OCI-LY7 (cell line): ENCODE measurements at regions not wholly inside any gene's neighbourhood (a gene's known extent, or its start where the extent isn't known, plus 50 kb on each side); places are given as distances from the start of the nearest gene placed in this dataset.

Source experiments
- BruUV-seq: library from RNA; stranded (reverse); fragments of 400-500 nt; replicated peaks from 2 replicates; lab custom pipeline; 2021; lab: Mats Ljungman, UMichigan
- CTCF ChIA-PET: fragments of 300-600 bp; sonication (Branson Sonifier 250); formaldehyde crosslinking; loops from one replicate; lab custom pipeline; 2022; ENCODE audit warnings: antibody characterized with exemption; ENCODE audit not compliant: unreplicated experiment; lab: Charles Lee
- POLR2A ChIA-PET: fragments of 300-600 bp; sonication (Branson Sonifier 250); formaldehyde crosslinking; loops from one replicate; lab custom pipeline; 2022; ENCODE audit warnings: antibody characterized with exemption; lab: Charles Lee
- DNase-seq: peaks from one replicate; pipeline ENCODE4 v3.0.0-alpha.2; 2015; ENCODE audit warnings: low spot score
- H2AFZ ChIP-seq: fragments of 200-600 bp; sonication (generic), shearing (Covaris generic); 2 replicates; pipeline ENCODE4 v1.6.1; 2014; ENCODE audit warnings: mild to moderate bottlenecking, antibody characterized with exemption, low read length, moderate library complexity
- H3K27ac ChIP-seq: fragments of 200-600 bp; sonication (generic); 2 replicates; pipeline ENCODE4 v1.5.1; 2014; ENCODE audit warnings: mixed run types, low read depth, mild to moderate bottlenecking, moderate library complexity, low read length, inconsistent platforms; ENCODE audit not compliant: poor library complexity, severe bottlenecking
- H3K36me3 ChIP-seq: fragments of 200-600 bp; sonication (generic); 2 replicates; pipeline ENCODE4 v1.6.1; 2014; ENCODE audit warnings: mild to moderate bottlenecking, antibody characterized with exemption, low read length, moderate library complexity, mixed read lengths; ENCODE audit not compliant: insufficient read depth
- H3K4me1 ChIP-seq: fragments of 200-600 bp; sonication (generic); 2 replicates; pipeline ENCODE4 v1.5.1; 2014; ENCODE audit warnings: mild to moderate bottlenecking, low read length; ENCODE audit not compliant: insufficient read depth, poor library complexity, severe bottlenecking
- H3K4me2 ChIP-seq: fragments of 200-600 bp; sonication (generic); 2 replicates; pipeline ENCODE4 v1.6.1; 2014; ENCODE audit warnings: mild to moderate bottlenecking, low read length
- H3K4me3 ChIP-seq: fragments of 200-600 bp; sonication (generic); 2 replicates; pipeline ENCODE4 v1.5.1; 2014; ENCODE audit warnings: mild to moderate bottlenecking, low read depth, low read length; ENCODE audit not compliant: poor library complexity, severe bottlenecking
- H3K79me2 ChIP-seq: fragments of 200-600 bp; sonication (generic); 2 replicates; pipeline ENCODE4 v1.6.1; 2016; ENCODE audit warnings: low read depth, mild to moderate bottlenecking, low read length, moderate library complexity, mixed read lengths; ENCODE audit not compliant: insufficient read depth
- H3K9me2 ChIP-seq: fragments of 200-600 bp; sonication (generic); 2 replicates; pipeline ENCODE4 v1.6.1; 2016; ENCODE audit warnings: mild to moderate bottlenecking, low read length, mixed read lengths; ENCODE audit not compliant: insufficient read depth
- H3K9me3 ChIP-seq: fragments of 200-600 bp; sonication (generic); 2 replicates; pipeline ENCODE4 v1.6.1; 2014; ENCODE audit warnings: mild to moderate bottlenecking, mixed run types, low read length, mixed read lengths
- H4K20me1 ChIP-seq: fragments of 200-600 bp; sonication (generic); 2 replicates; pipeline ENCODE4 v1.6.1; 2014; ENCODE audit warnings: mild to moderate bottlenecking, antibody characterized with exemption, low read length, moderate library complexity, mixed read lengths; ENCODE audit not compliant: insufficient read depth
- EZH2phosphoT487 ChIP-seq: fragments of 200-600 bp; sonication (generic); IDR thresholded peaks from 2 replicates; pipeline ENCODE4 v1.6.1; 2018; ENCODE audit warnings: low read depth, borderline replicate concordance, mild to moderate bottlenecking, mixed run types, antibody characterized with exemption, low read length, moderate library complexity, mixed read lengths
- intact Hi-C: fragments of 100-400 bp; cut with micrococcal nuclease; formaldehyde crosslinking; loops from one replicate; pipeline ENCODE4 v1.10.0; 2022; ENCODE audit not compliant: unreplicated experiment
- TF ChIP-seq, protein P1 (sequence below): fragments of 200-600 bp; sonication (generic); conservative IDR thresholded peaks from 2 replicates; pipeline ENCODE4 v1.5.1; 2014; ENCODE audit warnings: mild to moderate bottlenecking, antibody characterized with exemption, low read length, moderate library complexity, mixed read lengths

- Histone ChIP-seq H3K79me2 (no peaks in the 10 kb centered on the region), H3K9me2 (no peaks in the 10 kb centered on the region), H3K36me3 (no peaks in the 10 kb centered on the region), H3K27ac (no peak overlapping the region), H3K9me3 (no peaks in the 10 kb centered on the region), H3K4me3 (no peak overlapping the region), H4K20me1 (no peaks in the 10 kb centered on the region), H3K4me2 (no peak overlapping the region), H3K4me1 (no peaks in the 10 kb centered on the region), H2AFZ (no peak overlapping the region)
- BruUV-seq, result no TSS peak
- ChIA-PET POLR2A (interaction anchor here (0.5 kb wide), 1 partner anchor 229 kb away, joined by 8 read pairs; no protein-coding TSS in a partner anchor), CTCF (no interaction called here)
- TF ChIP-seq, protein P1, sequence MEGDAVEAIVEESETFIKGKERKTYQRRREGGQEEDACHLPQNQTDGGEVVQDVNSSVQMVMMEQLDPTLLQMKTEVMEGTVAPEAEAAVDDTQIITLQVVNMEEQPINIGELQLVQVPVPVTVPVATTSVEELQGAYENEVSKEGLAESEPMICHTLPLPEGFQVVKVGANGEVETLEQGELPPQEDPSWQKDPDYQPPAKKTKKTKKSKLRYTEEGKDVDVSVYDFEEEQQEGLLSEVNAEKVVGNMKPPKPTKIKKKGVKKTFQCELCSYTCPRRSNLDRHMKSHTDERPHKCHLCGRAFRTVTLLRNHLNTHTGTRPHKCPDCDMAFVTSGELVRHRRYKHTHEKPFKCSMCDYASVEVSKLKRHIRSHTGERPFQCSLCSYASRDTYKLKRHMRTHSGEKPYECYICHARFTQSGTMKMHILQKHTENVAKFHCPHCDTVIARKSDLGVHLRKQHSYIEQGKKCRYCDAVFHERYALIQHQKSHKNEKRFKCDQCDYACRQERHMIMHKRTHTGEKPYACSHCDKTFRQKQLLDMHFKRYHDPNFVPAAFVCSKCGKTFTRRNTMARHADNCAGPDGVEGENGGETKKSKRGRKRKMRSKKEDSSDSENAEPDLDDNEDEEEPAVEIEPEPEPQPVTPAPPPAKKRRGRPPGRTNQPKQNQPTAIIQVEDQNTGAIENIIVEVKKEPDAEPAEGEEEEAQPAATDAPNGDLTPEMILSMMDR, result no peak
- no peak for TF ChIP-seq EZH2phosphoT487
- intact Hi-C loops, result no loop called here
- DNase-seq, result no peak
Measured at GRCh38 chr18:73670524-73670923, 477.1 kb downstream of the FBXO15 start.

DNA sequence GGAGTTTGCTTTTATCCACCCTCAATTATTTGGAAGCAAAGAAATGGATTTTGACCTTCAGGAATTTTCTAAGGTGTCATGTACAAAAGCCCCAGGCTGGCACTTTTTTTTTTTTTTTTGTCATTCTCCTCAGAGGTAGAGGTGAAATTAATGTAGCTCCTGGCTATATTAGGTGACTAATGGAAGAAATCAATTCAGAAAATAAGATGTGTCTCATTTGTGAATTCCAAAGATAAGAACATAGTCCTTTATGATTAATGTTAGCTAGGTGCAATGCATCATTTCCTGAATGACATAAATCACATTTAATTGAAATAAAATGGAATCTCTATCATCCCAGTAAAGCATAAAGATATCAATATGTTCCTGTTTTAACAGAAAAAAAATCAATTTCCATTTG, 477.6 kb downstream of the FBXO15 start:
- no TSS peak for BruUV-seq
- H3K27ac ChIP-seq, result no peak overlapping the region
- no peaks in the 10 kb centered on the region for H3K36me3 ChIP-seq
- CTCF ChIA-PET, result no interaction called here
- no peak overlapping the region for H3K4me2 ChIP-seq
- H4K20me1 ChIP-seq, result no peaks in the 10 kb centered on the region
- no peaks in the 10 kb centered on the region for H3K9me3 ChIP-seq
- H3K4me3 ChIP-seq, result no peak overlapping the region
- no peaks in the 10 kb centered on the region for H3K79me2 ChIP-seq
- no peaks in the 10 kb centered on the region for H3K9me2 ChIP-seq
- no peak overlapping the region for H2AFZ ChIP-seq
- intact Hi-C loops, result no loop called here
- no peaks in the 10 kb centered on the region for H3K4me1 ChIP-seq
- no peak for DNase-seq
- no peak for TF ChIP-seq EZH2phosphoT487
- TF ChIP-seq, protein P1, result no peak
- POLR2A ChIA-PET, result no interaction called here

DNA sequence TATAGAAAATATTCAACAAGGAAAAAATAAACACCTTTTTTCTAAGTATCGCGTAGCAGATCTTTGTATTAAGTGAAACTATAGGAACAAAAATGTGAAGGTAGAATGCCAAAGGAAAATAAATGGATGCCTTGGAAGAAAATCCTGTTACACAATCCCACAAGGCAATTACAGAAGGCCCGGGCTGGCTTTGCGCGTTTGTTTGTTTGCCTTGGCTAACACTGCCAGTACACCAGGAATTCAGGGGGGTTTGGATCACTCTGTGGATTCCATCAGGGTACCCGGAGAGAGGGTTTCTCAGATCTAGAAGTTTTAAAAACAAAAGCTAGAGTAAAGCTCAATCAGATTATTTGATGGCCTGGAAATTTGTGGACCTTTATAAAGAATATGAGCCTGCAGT, 478.3 kb downstream of the FBXO15 start:
- Histone ChIP-seq H4K20me1 (no peaks in the 10 kb centered on the region), H2AFZ (no peak overlapping the region), H3K4me1 (no peaks in the 10 kb centered on the region), H3K27ac (no peak overlapping the region), H3K9me2 (no peaks in the 10 kb centered on the region), H3K9me3 (no peaks in the 10 kb centered on the region), H3K4me2 (no peak overlapping the region), H3K4me3 (no peak overlapping the region), H3K79me2 (no peaks in the 10 kb centered on the region), H3K36me3 (no peaks in the 10 kb centered on the region)
- intact Hi-C loops, result no loop called here
- no peak for DNase-seq
- CTCF ChIA-PET, result no interaction called here
- BruUV-seq, result no TSS peak
- POLR2A ChIA-PET, result no interaction called here
- TF ChIP-seq, protein P1, result no peak
- TF ChIP-seq EZH2phosphoT487, result no peak
